GM19463 (cell line): ENCODE measurements at regions not wholly inside any gene's neighbourhood (a gene's known extent, or its start where the extent isn't known, plus 50 kb on each side); places are given as distances from the start of the nearest gene placed in this dataset.
A peak's percentile ranks its signal among the peaks of the same experiment; 100 is the strongest.

Source experiments
- ATAC-seq: cut with Tn5 transposase; IDR thresholded peaks from one replicate; pipeline ENCODE4 v1.9.1; 2021; ENCODE audit warnings: mild to moderate bottlenecking, moderate library complexity; ENCODE audit not compliant: unreplicated experiment

- ATAC-seq = no peak
Observed at GRCh38 chr5:82384034-82384750, 106.0 kb upstream of the RPS23 start.

GRCh38 chr5:82381591-82381990, 103.4 kb upstream of the RPS23 start:
- no peak for ATAC-seq

- ATAC-seq = no peak
Observed at GRCh38 chr5:82376307-82376706, 98.2 kb upstream of the RPS23 start.

GRCh38 chr5:82375488-82376244, 97.5 kb upstream of the RPS23 start:
- ATAC-seq = no peak

GRCh38 chr5:82374637-82375036, 96.5 kb upstream of the RPS23 start:
- ATAC-seq = peak; percentile 87

GRCh38 chr5:82367930-82368329, 89.8 kb upstream of the RPS23 start:
- ATAC-seq = no peak

GRCh38 chr5:82365744-82366228, 87.6 kb upstream of the RPS23 start:
- peak; percentile 84 for ATAC-seq

GRCh38 chr5:82365026-82365425, 86.9 kb upstream of the RPS23 start:
- no peak for ATAC-seq

- ATAC-seq = no peak
Observed at GRCh38 chr5:82364497-82364896, 86.3 kb upstream of the RPS23 start.

GRCh38 chr5:82363524-82363923, 85.4 kb upstream of the RPS23 start:
- ATAC-seq = no peak

GRCh38 chr5:82362636-82363035, 84.5 kb upstream of the RPS23 start:
- no peak for ATAC-seq

- no peak for ATAC-seq
Observed at GRCh38 chr5:82360022-82360421, 81.9 kb upstream of the RPS23 start.

GRCh38 chr5:82359272-82359671, 81.1 kb upstream of the RPS23 start:
- ATAC-seq = no peak

GRCh38 chr5:82358457-82358856, 80.3 kb upstream of the RPS23 start:
- no peak for ATAC-seq

GRCh38 chr5:82356808-82357671, 78.9 kb upstream of the RPS23 start:
- ATAC-seq = peak; percentile 63

- ATAC-seq = no peak
Observed at GRCh38 chr5:82356021-82356420, 77.9 kb upstream of the RPS23 start.

- ATAC-seq = no peak
Observed at GRCh38 chr5:82355496-82355895, 77.3 kb upstream of the RPS23 start.

GRCh38 chr5:82355053-82355452, 76.9 kb upstream of the RPS23 start:
- ATAC-seq = no peak

GRCh38 chr5:82354543-82354942, 76.4 kb upstream of the RPS23 start:
- no peak for ATAC-seq

GRCh38 chr5:82353522-82353921, 75.4 kb upstream of the RPS23 start:
- no peak for ATAC-seq

- no peak for ATAC-seq
Observed at GRCh38 chr5:82352146-82352791, 74.1 kb upstream of the RPS23 start.
